Posterior vena cava (tissue), 2 donors: ENCODE measurements at regions not wholly inside any gene's neighbourhood (a gene's known extent, or its start where the extent isn't known, plus 50 kb on each side); places are given as distances from the start of the nearest gene placed in this dataset.
"Not testable (repeated sequence)": the region's sequence is repeated elsewhere in the genome, so short reads cannot be mapped to it uniquely, and the experiment has no call there.

Source experiments
- DNase-seq: peaks from one replicate; pipeline ENCODE4 v3.0.0-alpha.2; 2020; ENCODE audit warnings: low spot score
- intact Hi-C, 2 donors: fragments of 100-400 bp; cut with DNase I; formaldehyde crosslinking; loops; one replicate each; pipeline versions ENCODE4 v1.14.1 to v1.14.2; 2022 to 2023
- donor health status: DM: yes; HTN: yes; CAD: no.
- donor health status: DM: yes; HTN: yes; CAD: no.

GRCh38 chrX:110491846-110492620, 133.4 kb downstream of the RTL9 start:
- intact Hi-C loops: no loop called here
- no peak for DNase-seq

GRCh38 chrX:110504947-110505346, 146.3 kb downstream of the RTL9 start:
- intact Hi-C loops: no loop called here

GRCh38 chrX:110509755-110510532, 151.3 kb downstream of the RTL9 start:
- intact Hi-C loops: no loop called here
- DNase-seq: no peak

More at GRCh38 chrX:110504947-110505346, 146.3 kb downstream of the RTL9 start:
- no peak for DNase-seq

GRCh38 chrX:110511238-110511637, 152.6 kb downstream of the RTL9 start:
- intact Hi-C loops: no loop called here
- DNase-seq: no peak

GRCh38 chrX:110512341-110512740, 153.7 kb downstream of the RTL9 start:
- intact Hi-C loops: no loop called here
- no peak for DNase-seq

GRCh38 chrX:110514509-110514908, 155.9 kb downstream of the RTL9 start:
- intact Hi-C loops: no loop called here
- DNase-seq: no peak

GRCh38 chrX:110519501-110519900, 160.9 kb downstream of the RTL9 start:
- intact Hi-C loops: no loop called here
- no peak for DNase-seq

- DNase-seq: no peak
- intact Hi-C loops: no loop called here
Observed at GRCh38 chrX:110519906-110520452, 161.3 kb downstream of the RTL9 start.

GRCh38 chrX:110520652-110521051, 162.0 kb downstream of the RTL9 start:
- DNase-seq, intact Hi-C loops: not testable (repeated sequence)

GRCh38 chrX:110531873-110532580, 173.4 kb downstream of the RTL9 start:
- DNase-seq: no peak
- intact Hi-C loops: no loop called here

- intact Hi-C loops: no loop called here
- no peak for DNase-seq
Observed at GRCh38 chrX:110532581-110532931, 173.9 kb downstream of the RTL9 start.

GRCh38 chrX:110536816-110537215, 178.2 kb downstream of the RTL9 start:
- no peak for DNase-seq
- intact Hi-C loops: no loop called here

GRCh38 chrX:110541266-110541665, 182.6 kb downstream of the RTL9 start:
- intact Hi-C loops: no loop called here
- DNase-seq: no peak

GRCh38 chrX:110550854-110551253, 192.2 kb downstream of the RTL9 start:
- DNase-seq, intact Hi-C loops: not testable (repeated sequence)

GRCh38 chrX:110557864-110558263, 199.2 kb downstream of the RTL9 start:
- intact Hi-C loops: no loop called here
- peak; percentile 69 for DNase-seq

- intact Hi-C loops: no loop called here
- peak; percentile 66 for DNase-seq
Observed at GRCh38 chrX:110558406-110558805, 199.8 kb downstream of the RTL9 start.

GRCh38 chrX:110561034-110561433, 202.4 kb downstream of the RTL9 start:
- DNase-seq: no peak
- intact Hi-C loops: no loop called here

- DNase-seq: no peak
- intact Hi-C loops: no loop called here
Observed at GRCh38 chrX:110563282-110563681, 204.6 kb downstream of the RTL9 start.

- intact Hi-C loops: no loop called here
- no peak for DNase-seq
Observed at GRCh38 chrX:110568441-110568840, 209.8 kb downstream of the RTL9 start.

GRCh38 chrX:110569506-110569905, 210.9 kb downstream of the RTL9 start:
- intact Hi-C loops: no loop called here
- DNase-seq: no peak
